K562 (cell line): ENCODE measurements at regions not wholly inside any gene's neighbourhood (a gene's known extent, or its start where the extent isn't known, plus 50 kb on each side); places are given as distances from the start of the nearest gene placed in this dataset.

Source experiments
- ATAC-seq: fragments of 200-7000 bp; cut with Tn5 transposase; 3 replicates; pipeline ENCODE4 v1.9.1; 2020; ENCODE audit warnings: moderate library complexity
- BruUV-seq: library from RNA; stranded (reverse); fragments of 400-500 nt; replicated peaks from 2 replicates; lab custom pipeline; 2021; lab: Mats Ljungman, UMichigan
- CTCF ChIA-PET: fragments of 300-600 bp; formaldehyde crosslinking; extraction: SDS; loops from one replicate; lab custom pipeline; 2021; ENCODE audit warnings: low intra/inter-chr PET ratio; lab: Yijun Ruan, JAX
- POLR2A ChIA-PET: fragments of 300-600, 350-650 bp; sonication (Branson Sonifier 250); formaldehyde crosslinking; extraction: SDS; loops from one replicate; lab custom pipeline; 2021; ENCODE audit warnings: antibody characterized with exemption, inconsistent platforms; lab: Yijun Ruan, JAX
- DNase-seq, 4 experiments: peaks; one replicate each; pipeline versions ENCODE4 v3.0.0 to v3.0.0-alpha.2; 2011 to 2018; ENCODE audit warnings: low spot score in 3 of 4, mixed read lengths in 3 of 4; ENCODE audit errors: extremely low read depth in 1 of 4
- FAIRE-seq: peaks from 2 replicates; lab custom pipeline; 2011; peaks lifted over from hg19 to GRCh38; lab: Jason Lieb, UNC
- H2AFZ ChIP-seq: 2 replicates; pipeline ENCODE4 v1.6.0; 2011; ENCODE audit warnings: low read depth, low read length, control low read depth, inconsistent platforms
- H3K27ac ChIP-seq: fragments of 200-600 bp; 3 replicates; pipeline ENCODE4 v1.8.0; 2011; ENCODE audit warnings: low read depth, mild to moderate bottlenecking, control low read depth, inconsistent platforms, low read length, moderate library complexity, mixed read lengths; ENCODE audit errors: extremely low read depth
- H3K27me3 ChIP-seq, 2 experiments: fragments of 300-600 bp in 1 of 2; 2 replicates in 1 of 2; 3 replicates in 1 of 2; pipeline versions ENCODE4 v1.6.0 to v1.8.0; 2011; ENCODE audit warnings: inconsistent platforms in 2 of 2, low read length in 2 of 2, mild to moderate bottlenecking in 1 of 2, mixed read lengths in 1 of 2, moderate library complexity in 1 of 2; ENCODE audit not compliant: control insufficient read depth in 2 of 2, insufficient read depth in 2 of 2
- H3K36me3 ChIP-seq: fragments of 300-600 bp; 3 replicates; pipeline ENCODE4 v1.8.0; 2011; ENCODE audit warnings: mild to moderate bottlenecking, low read length, inconsistent platforms; ENCODE audit not compliant: control insufficient read depth, insufficient read depth
- H3K4me1 ChIP-seq, 2 experiments: fragments of 200-600 bp in 1 of 2; replicated peaks in 1 of 2; 2 replicates in 1 of 2; 3 replicates in 1 of 2; pipeline versions ENCODE4 v1.5.1 to v1.8.0; 2011; ENCODE audit warnings: inconsistent platforms in 2 of 2, low read length in 2 of 2, mild to moderate bottlenecking in 1 of 2, mixed read lengths in 1 of 2, moderate library complexity in 1 of 2; ENCODE audit not compliant: control insufficient read depth in 2 of 2, insufficient read depth in 2 of 2
- H3K4me2 ChIP-seq: 2 replicates; pipeline ENCODE4 v1.6.1; 2011; ENCODE audit warnings: low read length, control low read depth, inconsistent platforms, mixed read lengths; ENCODE audit not compliant: insufficient read depth
- H3K4me3 ChIP-seq: fragments of 200-600 bp; sonication (generic), shearing (Covaris generic); 2 replicates; pipeline ENCODE4 v1.5.1; 2016; ENCODE audit warnings: control low read depth, inconsistent platforms
- H3K79me2 ChIP-seq: fragments of 200-600 bp; 3 replicates; pipeline ENCODE4 v1.8.0; 2011; ENCODE audit warnings: low read length, inconsistent platforms; ENCODE audit not compliant: control insufficient read depth, insufficient read depth
- H3K9ac ChIP-seq, 2 experiments: 2 replicates each; pipeline versions ENCODE4 v1.6.0 to v1.6.1; 2011; ENCODE audit warnings: low read depth in 2 of 2, low read length in 2 of 2, control low read depth in 1 of 2, inconsistent platforms in 1 of 2, mild to moderate bottlenecking in 1 of 2, mixed read lengths in 1 of 2; ENCODE audit not compliant: insufficient read depth in 1 of 2
- H3K9me1 ChIP-seq: one replicate; pipeline ENCODE4 v1.6.0; 2011; ENCODE audit warnings: inconsistent platforms, mild to moderate bottlenecking, low read length, moderate library complexity; ENCODE audit not compliant: control insufficient read depth, insufficient read depth
- H3K9me3 ChIP-seq: replicated peaks from 2 replicates; pipeline ENCODE4 v1.5.1; 2011; ENCODE audit warnings: low read depth, low read length, inconsistent platforms; ENCODE audit not compliant: control insufficient read depth, insufficient read depth
- H4K20me1 ChIP-seq: replicated peaks from 2 replicates; pipeline ENCODE4 v1.6.1; 2011; ENCODE audit warnings: low read length, inconsistent platforms, mixed read lengths; ENCODE audit not compliant: control insufficient read depth, insufficient read depth
- CBFB ChIP-seq: sonication (generic); formaldehyde crosslinking; IDR thresholded peaks from 2 replicates; pipeline ENCODE4 v1.4.0; 2020; ENCODE audit warnings: mild to moderate bottlenecking, missing genetic modification reagents
- FOXP1 ChIP-seq: sonication (generic); formaldehyde crosslinking; IDR thresholded peaks from 2 replicates; pipeline ENCODE4 v1.8.0; 2022; ENCODE audit warnings: mild to moderate bottlenecking, missing genetic modification reagents
- GTF2E2 ChIP-seq: fragments of 200-800 bp; sonication (Bioruptor generic); IDR thresholded peaks from 2 replicates; pipeline ENCODE4 v1.6.1; 2016; ENCODE audit warnings: missing genetic modification characterization, missing compliant biosample characterization
- MCM7 ChIP-seq, 2 experiments: fragments of 450-650 bp; IDR thresholded peaks; 2 replicates each; pipeline ENCODE4 v1.6.1; 2016 to 2018
- MTF1 ChIP-seq: fragments of 250-450 bp; sonication (Bioruptor Pico); IDR thresholded peaks from 2 replicates; pipeline ENCODE4 v1.9.0; 2021; ENCODE audit warnings: moderate library complexity, mild to moderate bottlenecking, inconsistent platforms, borderline replicate concordance
- NRF1 ChIP-seq, 2 experiments: fragments of 450-650 bp; IDR thresholded peaks in 1 of 2; conservative IDR thresholded peaks in 1 of 2; 2 replicates each; pipeline ENCODE4 v1.6.1; 2014; ENCODE audit warnings: mild to moderate bottlenecking in 2 of 2
- RAD51 ChIP-seq: fragments of 450-650 bp; IDR thresholded peaks from 2 replicates; pipeline ENCODE4 v1.7.1; 2016; ENCODE audit warnings: low read depth, mild to moderate bottlenecking, borderline replicate concordance
- SETDB1 ChIP-seq: IDR thresholded peaks from one replicate; pipeline ENCODE4 v1.6.1; 2012; ENCODE audit warnings: low read length, control low read depth, inconsistent platforms
- SLC30A9 ChIP-seq: fragments of 250-450 bp; sonication (Bioruptor Pico); IDR thresholded peaks from 2 replicates; pipeline ENCODE4 v1.8.0; 2022; ENCODE audit warnings: mild to moderate bottlenecking, moderate library complexity
- SMAD2 ChIP-seq: fragments of 150-350 bp; IDR thresholded peaks from 2 replicates; pipeline ENCODE4 v1.6.1; 2014; ENCODE audit warnings: low read depth, mild to moderate bottlenecking, low read length
- ZNF707 ChIP-seq: fragments of 250-450 bp; sonication (Bioruptor Pico); conservative IDR thresholded peaks from 2 replicates; pipeline ENCODE4 v1.8.0; 2022; ENCODE audit warnings: inconsistent platforms, mild to moderate bottlenecking, moderate library complexity
- in situ Hi-C: fragments of 300-500 bp; cut with MboI; formaldehyde crosslinking; loops from 4 replicates; pipeline ENCODE4 v1.15.0; 2018; ENCODE audit warnings: inconsistent platforms, mixed read lengths
- intact Hi-C: fragments of 100-400 bp; cut with micrococcal nuclease; formaldehyde crosslinking; loops from 2 replicates; pipeline ENCODE4 v1.14.2; 2022
- TF ChIP-seq, protein P1 (sequence below): fragments of 250-450 bp; sonication (Bioruptor Pico); IDR thresholded peaks from 2 replicates; pipeline ENCODE4 v1.5.0; 2021
- TF ChIP-seq, protein P2 (sequence below): fragments of 450-650 bp; formaldehyde crosslinking; IDR thresholded peaks from 2 replicates; pipeline ENCODE4 v1.4.0; 2020; ENCODE audit warnings: mild to moderate bottlenecking, moderate library complexity
- TF ChIP-seq, protein P3 (sequence below): fragments of 250-450 bp; sonication (Bioruptor Pico); IDR thresholded peaks from 2 replicates; pipeline ENCODE4 v1.5.0; 2021; ENCODE audit warnings: mild to moderate bottlenecking, moderate library complexity
- TF ChIP-seq, protein P4 (sequence below): fragments of 250-450 bp; sonication (Bioruptor Pico); IDR thresholded peaks from 2 replicates; pipeline ENCODE4 v1.8.0; 2021; ENCODE audit warnings: borderline replicate concordance, mild to moderate bottlenecking, moderate library complexity; ENCODE audit not compliant: poor library complexity, severe bottlenecking
- TF ChIP-seq, protein P5 (sequence below): fragments of 250-450 bp; sonication (Bioruptor Pico); IDR thresholded peaks from 2 replicates; pipeline ENCODE4 v1.8.0; 2021; ENCODE audit warnings: moderate library complexity, mild to moderate bottlenecking, inconsistent platforms

DNA sequence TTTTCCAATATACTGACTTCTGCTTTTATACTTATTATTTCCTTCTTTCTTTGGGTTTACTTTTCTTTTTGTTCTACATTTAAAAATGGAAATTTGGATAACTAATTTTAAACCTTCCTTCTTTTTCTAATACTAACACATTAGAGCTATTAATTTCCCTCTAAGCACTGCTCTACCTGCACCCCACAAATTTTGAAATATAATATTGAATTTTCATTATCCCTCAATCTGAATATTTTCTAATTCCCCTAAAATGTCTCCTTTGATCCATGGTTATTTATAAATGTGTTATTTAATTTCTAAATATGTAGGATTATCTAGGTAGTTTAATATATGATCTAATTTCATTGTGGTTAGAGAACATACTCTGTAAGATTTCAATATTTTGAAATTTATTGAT lies 63.4 kb upstream of the LGALSL start:
- Histone ChIP-seq H3K4me3 (no peak overlapping the region), H3K9me1 (no peaks in the 10 kb centered on the region), H4K20me1 (no peaks in the 10 kb centered on the region), H3K27ac (no peak overlapping the region), H3K27me3 (peaks cover 2 to 7% of the 10 kb centered on the region in 2 experiments; a peak in 3 of 5 replicates), H3K9me3 (no peaks in the 10 kb centered on the region), H3K4me1 (peaks cover 0 to 7% of the 10 kb centered on the region in 2 experiments; a peak in 3 of 5 replicates), H3K79me2 (no peaks in the 10 kb centered on the region), H3K36me3 (no peaks in the 10 kb centered on the region), H2AFZ (no peak overlapping the region), H3K4me2 (no peak overlapping the region), H3K9ac (no peak overlapping the region)
- FAIRE-seq (no peak), ATAC-seq (no peak), DNase-seq (no peak)
- no TSS peak for BruUV-seq
- ChIA-PET POLR2A (interaction anchor here (0.6 to 1.4 kb wide), 2 partner anchors 10 to 898 kb away, joined by 3 to 4 read pairs; no protein-coding TSS in a partner anchor), CTCF (interaction anchor here (0.6 kb wide), 1 partner anchor 55 kb away, joined by 3 read pairs; no protein-coding TSS in a partner anchor)
- in situ Hi-C loops (no loop called here), intact Hi-C loops (no loop called here)
- TF ChIP-seq ZNF707 (no peak), MCM7 (IDR thresholded peaks at IDR 0.05) (no peak), CBFB (no peak), SMAD2 (no peak), SETDB1 (no peak), NRF1 (conservative IDR thresholded peaks at IDR 0.05 in 1 of 2, IDR thresholded peaks at IDR 0.05 in 1 of 2) (no peak), SLC30A9 (no peak), FOXP1 (no peak), RAD51 (no peak), GTF2E2 (tag) (no peak), MTF1 (no peak)
- TF ChIP-seq, protein P1, sequence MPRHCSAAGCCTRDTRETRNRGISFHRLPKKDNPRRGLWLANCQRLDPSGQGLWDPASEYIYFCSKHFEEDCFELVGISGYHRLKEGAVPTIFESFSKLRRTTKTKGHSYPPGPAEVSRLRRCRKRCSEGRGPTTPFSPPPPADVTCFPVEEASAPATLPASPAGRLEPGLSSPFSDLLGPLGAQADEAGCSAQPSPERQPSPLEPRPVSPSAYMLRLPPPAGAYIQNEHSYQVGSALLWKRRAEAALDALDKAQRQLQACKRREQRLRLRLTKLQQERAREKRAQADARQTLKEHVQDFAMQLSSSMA (CRISPR knock-in tag): no peak
- TF ChIP-seq, protein P2, sequence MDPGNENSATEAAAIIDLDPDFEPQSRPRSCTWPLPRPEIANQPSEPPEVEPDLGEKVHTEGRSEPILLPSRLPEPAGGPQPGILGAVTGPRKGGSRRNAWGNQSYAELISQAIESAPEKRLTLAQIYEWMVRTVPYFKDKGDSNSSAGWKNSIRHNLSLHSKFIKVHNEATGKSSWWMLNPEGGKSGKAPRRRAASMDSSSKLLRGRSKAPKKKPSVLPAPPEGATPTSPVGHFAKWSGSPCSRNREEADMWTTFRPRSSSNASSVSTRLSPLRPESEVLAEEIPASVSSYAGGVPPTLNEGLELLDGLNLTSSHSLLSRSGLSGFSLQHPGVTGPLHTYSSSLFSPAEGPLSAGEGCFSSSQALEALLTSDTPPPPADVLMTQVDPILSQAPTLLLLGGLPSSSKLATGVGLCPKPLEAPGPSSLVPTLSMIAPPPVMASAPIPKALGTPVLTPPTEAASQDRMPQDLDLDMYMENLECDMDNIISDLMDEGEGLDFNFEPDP: no peak
- TF ChIP-seq, protein P3, sequence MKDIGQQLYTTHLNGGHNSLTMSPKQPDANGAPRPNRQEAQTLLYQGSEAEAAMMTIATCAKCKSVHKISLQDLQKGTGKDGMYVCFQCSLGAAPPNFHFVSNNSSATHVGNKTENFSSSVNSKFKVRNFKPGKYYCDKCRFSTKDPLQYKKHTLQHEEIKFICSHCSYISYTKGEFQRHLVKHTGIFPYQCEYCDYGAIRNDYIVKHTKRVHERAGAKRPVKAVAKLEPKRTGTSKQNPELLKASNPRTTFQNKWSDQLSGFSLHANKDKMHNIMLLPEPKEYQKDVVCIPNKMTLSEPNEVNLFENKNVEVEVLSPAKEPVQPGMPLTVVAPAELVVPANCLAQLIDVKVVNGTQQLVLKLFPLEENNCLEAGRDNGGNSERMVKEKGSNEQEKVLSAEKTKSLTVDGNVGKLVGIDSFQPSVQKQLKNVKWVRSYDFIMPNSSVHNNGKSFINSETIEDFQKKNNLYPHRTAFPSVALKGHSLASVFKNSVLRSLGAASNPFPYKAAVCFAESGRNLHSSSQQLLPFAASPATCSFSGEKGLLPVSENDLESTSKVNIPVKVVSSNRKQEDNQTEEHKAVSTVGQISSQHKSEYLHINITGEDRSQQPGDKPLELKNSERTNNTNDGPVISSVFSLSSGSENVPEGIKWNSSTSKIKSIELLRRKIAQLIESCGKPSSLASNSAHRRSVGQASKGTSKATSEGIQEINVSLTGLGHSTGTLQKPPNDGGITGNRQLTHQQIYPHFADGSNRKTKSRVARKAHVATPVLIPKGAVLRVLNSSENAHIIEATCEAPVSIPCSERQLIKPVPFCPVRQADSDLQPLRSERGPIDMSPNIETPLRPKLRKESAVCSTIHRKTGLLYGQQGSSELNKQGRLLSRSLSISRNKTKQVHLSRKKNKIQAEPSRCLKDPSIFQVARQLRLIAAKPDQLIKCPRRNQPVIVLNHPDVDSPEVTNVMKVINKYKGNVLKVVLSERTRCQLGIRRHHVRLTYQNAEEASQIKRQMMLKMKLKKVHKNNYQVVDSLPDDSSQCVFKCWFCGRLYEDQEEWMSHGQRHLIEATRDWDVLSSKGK (CRISPR knock-in tag): no peak
- TF ChIP-seq, protein P4, sequence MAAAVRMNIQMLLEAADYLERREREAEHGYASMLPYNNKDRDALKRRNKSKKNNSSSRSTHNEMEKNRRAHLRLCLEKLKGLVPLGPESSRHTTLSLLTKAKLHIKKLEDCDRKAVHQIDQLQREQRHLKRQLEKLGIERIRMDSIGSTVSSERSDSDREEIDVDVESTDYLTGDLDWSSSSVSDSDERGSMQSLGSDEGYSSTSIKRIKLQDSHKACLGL (CRISPR knock-in tag): no peak
- TF ChIP-seq, protein P5, sequence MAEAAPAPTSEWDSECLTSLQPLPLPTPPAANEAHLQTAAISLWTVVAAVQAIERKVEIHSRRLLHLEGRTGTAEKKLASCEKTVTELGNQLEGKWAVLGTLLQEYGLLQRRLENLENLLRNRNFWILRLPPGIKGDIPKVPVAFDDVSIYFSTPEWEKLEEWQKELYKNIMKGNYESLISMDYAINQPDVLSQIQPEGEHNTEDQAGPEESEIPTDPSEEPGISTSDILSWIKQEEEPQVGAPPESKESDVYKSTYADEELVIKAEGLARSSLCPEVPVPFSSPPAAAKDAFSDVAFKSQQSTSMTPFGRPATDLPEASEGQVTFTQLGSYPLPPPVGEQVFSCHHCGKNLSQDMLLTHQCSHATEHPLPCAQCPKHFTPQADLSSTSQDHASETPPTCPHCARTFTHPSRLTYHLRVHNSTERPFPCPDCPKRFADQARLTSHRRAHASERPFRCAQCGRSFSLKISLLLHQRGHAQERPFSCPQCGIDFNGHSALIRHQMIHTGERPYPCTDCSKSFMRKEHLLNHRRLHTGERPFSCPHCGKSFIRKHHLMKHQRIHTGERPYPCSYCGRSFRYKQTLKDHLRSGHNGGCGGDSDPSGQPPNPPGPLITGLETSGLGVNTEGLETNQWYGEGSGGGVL (CRISPR knock-in tag): no peak
